ENCODE measurements at regions not wholly inside any gene's neighbourhood (a gene's known extent, or its start where the extent isn't known, plus 50 kb on each side); places are given as distances from the start of the nearest gene placed in this dataset.

GRCh38 chr20:41951615-41952014 is 333.4 kb upstream of the CHD6 start:
- no peak for DNase-seq (ENCODE audit: low read depth)

- no peak for DNase-seq (ENCODE audit: low read depth)
Observed at GRCh38 chr20:41939659-41940058, 321.5 kb upstream of the CHD6 start.

- no peak for DNase-seq (ENCODE audit: low read depth)
Observed at GRCh38 chr20:41938353-41938752, 320.2 kb upstream of the CHD6 start.

GRCh38 chr20:41935259-41935791 is 317.1 kb upstream of the CHD6 start:
- no peak for DNase-seq (ENCODE audit: low read depth)

GRCh38 chr20:41932431-41932830 is 314.3 kb upstream of the CHD6 start:
- no peak for DNase-seq (ENCODE audit: low read depth)

- no peak for DNase-seq (ENCODE audit: low read depth)
Observed at GRCh38 chr20:41927655-41928054, 309.5 kb upstream of the CHD6 start.

- no peak for DNase-seq (ENCODE audit: low read depth)
Observed at GRCh38 chr20:41927189-41927588, 309.0 kb upstream of the CHD6 start.

GRCh38 chr20:41925476-41925875 is 307.3 kb upstream of the CHD6 start:
- no peak for DNase-seq (ENCODE audit: low read depth)

- no peak for DNase-seq (ENCODE audit: low read depth)
Observed at GRCh38 chr20:41923624-41924023, 305.4 kb upstream of the CHD6 start.

GRCh38 chr20:41913146-41913545 is 295.0 kb upstream of the CHD6 start:
- no peak for DNase-seq (ENCODE audit: low read depth)

GRCh38 chr20:41910558-41910957 is 292.4 kb upstream of the CHD6 start:
- DNase-seq (ENCODE audit: low read depth), result no peak

- no peak for DNase-seq (ENCODE audit: low read depth)
Observed at GRCh38 chr20:41905199-41905598, 287.0 kb upstream of the CHD6 start.

GRCh38 chr20:41903586-41903985 is 285.4 kb upstream of the CHD6 start:
- DNase-seq (ENCODE audit: low read depth), result no peak

- no peak for DNase-seq (ENCODE audit: low read depth)
Observed at GRCh38 chr20:41902346-41902745, 284.2 kb upstream of the CHD6 start.

GRCh38 chr20:41900201-41900691 is 282.1 kb upstream of the CHD6 start:
- DNase-seq (ENCODE audit: low read depth), result no peak

- no peak for DNase-seq (ENCODE audit: low read depth)
Observed at GRCh38 chr20:41897708-41898107, 279.5 kb upstream of the CHD6 start.

- DNase-seq (ENCODE audit: low read depth), result no peak
Observed at GRCh38 chr20:41895241-41896032, 277.3 kb upstream of the CHD6 start.

- no peak for DNase-seq (ENCODE audit: low read depth)
Observed at GRCh38 chr20:41894255-41894963, 276.2 kb upstream of the CHD6 start.

- DNase-seq (ENCODE audit: low read depth), result no peak
Observed at GRCh38 chr20:41892031-41892430, 273.9 kb upstream of the CHD6 start.

- no peak for DNase-seq (ENCODE audit: low read depth)
Observed at GRCh38 chr20:41889844-41890224, 271.7 kb upstream of the CHD6 start.

GRCh38 chr20:41889126-41889843 is 271.1 kb upstream of the CHD6 start:
- DNase-seq (ENCODE audit: low read depth), result no peak

GRCh38 chr20:41888434-41888833 is 270.3 kb upstream of the CHD6 start:
- no peak for DNase-seq (ENCODE audit: low read depth)

- DNase-seq (ENCODE audit: low read depth), result no peak
Observed at GRCh38 chr20:41887500-41887899, 269.3 kb upstream of the CHD6 start.
